ENCODE measurements at regions not wholly inside any gene's neighbourhood (a gene's known extent, or its start where the extent isn't known, plus 50 kb on each side); places are given as distances from the start of the nearest gene placed in this dataset.

GRCh38 chr13:54744747-54745146 is 1716.1 kb downstream of the OLFM4 start:
- Histone ChIP-seq H3K27me3 (replicated peaks; ENCODE audit: control insufficient read depth, insufficient read depth, low read length) (no peaks in the 10 kb centered on the region), H3K36me3 (ENCODE audit: control insufficient read depth, insufficient read depth, low read length) (no peaks in the 10 kb centered on the region), H3K4me3 (replicated peaks; ENCODE audit: low read depth, low read length) (no peak overlapping the region)
- no peak for DNase-seq (ENCODE audit: extremely low read depth, insufficient read length)
- TF ChIP-seq, protein P1, sequence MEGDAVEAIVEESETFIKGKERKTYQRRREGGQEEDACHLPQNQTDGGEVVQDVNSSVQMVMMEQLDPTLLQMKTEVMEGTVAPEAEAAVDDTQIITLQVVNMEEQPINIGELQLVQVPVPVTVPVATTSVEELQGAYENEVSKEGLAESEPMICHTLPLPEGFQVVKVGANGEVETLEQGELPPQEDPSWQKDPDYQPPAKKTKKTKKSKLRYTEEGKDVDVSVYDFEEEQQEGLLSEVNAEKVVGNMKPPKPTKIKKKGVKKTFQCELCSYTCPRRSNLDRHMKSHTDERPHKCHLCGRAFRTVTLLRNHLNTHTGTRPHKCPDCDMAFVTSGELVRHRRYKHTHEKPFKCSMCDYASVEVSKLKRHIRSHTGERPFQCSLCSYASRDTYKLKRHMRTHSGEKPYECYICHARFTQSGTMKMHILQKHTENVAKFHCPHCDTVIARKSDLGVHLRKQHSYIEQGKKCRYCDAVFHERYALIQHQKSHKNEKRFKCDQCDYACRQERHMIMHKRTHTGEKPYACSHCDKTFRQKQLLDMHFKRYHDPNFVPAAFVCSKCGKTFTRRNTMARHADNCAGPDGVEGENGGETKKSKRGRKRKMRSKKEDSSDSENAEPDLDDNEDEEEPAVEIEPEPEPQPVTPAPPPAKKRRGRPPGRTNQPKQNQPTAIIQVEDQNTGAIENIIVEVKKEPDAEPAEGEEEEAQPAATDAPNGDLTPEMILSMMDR (IDR thresholded peaks at IDR 0.05; ENCODE audit: insufficient read depth, low read length, poor library complexity, severe bottlenecking) = no peak

GRCh38 chr13:54750521-54750920 is 1721.9 kb downstream of the OLFM4 start:
- DNase-seq (ENCODE audit: extremely low read depth, insufficient read length) = no peak
- TF ChIP-seq, protein P1 (IDR thresholded peaks at IDR 0.05; ENCODE audit: insufficient read depth, low read length, poor library complexity, severe bottlenecking) = no peak
- no peaks in the 10 kb centered on the region for H3K36me3 ChIP-seq (ENCODE audit: control insufficient read depth, insufficient read depth, low read length)
- H3K27me3 ChIP-seq (replicated peaks; ENCODE audit: control insufficient read depth, insufficient read depth, low read length) = no peaks in the 10 kb centered on the region
- H3K4me3 ChIP-seq (replicated peaks; ENCODE audit: low read depth, low read length) = no peak overlapping the region

GRCh38 chr13:54758795-54759194 is 1730.2 kb downstream of the OLFM4 start:
- no peak for DNase-seq (ENCODE audit: extremely low read depth, insufficient read length)
- no peak overlapping the region for H3K4me3 ChIP-seq (replicated peaks; ENCODE audit: low read depth, low read length)
- H3K36me3 ChIP-seq (ENCODE audit: control insufficient read depth, insufficient read depth, low read length) = no peaks in the 10 kb centered on the region
- TF ChIP-seq, protein P1 (IDR thresholded peaks at IDR 0.05; ENCODE audit: insufficient read depth, low read length, poor library complexity, severe bottlenecking) = no peak
- H3K27me3 ChIP-seq (replicated peaks; ENCODE audit: control insufficient read depth, insufficient read depth, low read length) = no peaks in the 10 kb centered on the region

DNA sequence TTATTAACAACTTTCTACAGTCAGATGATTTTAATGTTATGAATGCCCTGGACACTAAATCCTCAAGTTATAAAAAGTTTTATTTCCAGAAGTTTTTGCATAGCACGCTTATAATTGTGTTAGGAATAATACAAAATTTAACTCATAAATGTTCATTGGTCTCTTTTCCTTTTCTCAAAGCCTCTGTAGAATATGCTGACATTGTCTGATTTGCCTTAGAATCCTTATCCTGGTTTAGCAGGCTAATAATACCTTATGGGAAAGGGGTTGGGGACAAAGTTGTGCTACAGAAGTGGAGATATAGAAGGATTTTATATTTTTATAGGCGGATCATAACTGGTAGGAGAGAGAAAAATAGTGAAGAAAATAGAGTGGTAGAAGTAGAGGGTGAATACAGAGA is 1739.6 kb downstream of the OLFM4 start:
- Histone ChIP-seq H3K36me3 (ENCODE audit: control insufficient read depth, insufficient read depth, low read length) (no peaks in the 10 kb centered on the region), H3K27me3 (replicated peaks; ENCODE audit: control insufficient read depth, insufficient read depth, low read length) (no peaks in the 10 kb centered on the region), H3K4me3 (replicated peaks; ENCODE audit: low read depth, low read length) (no peak overlapping the region)
- TF ChIP-seq, protein P1 (IDR thresholded peaks at IDR 0.05; ENCODE audit: insufficient read depth, low read length, poor library complexity, severe bottlenecking) = no peak
- DNase-seq (ENCODE audit: extremely low read depth, insufficient read length) = no peak

DNA sequence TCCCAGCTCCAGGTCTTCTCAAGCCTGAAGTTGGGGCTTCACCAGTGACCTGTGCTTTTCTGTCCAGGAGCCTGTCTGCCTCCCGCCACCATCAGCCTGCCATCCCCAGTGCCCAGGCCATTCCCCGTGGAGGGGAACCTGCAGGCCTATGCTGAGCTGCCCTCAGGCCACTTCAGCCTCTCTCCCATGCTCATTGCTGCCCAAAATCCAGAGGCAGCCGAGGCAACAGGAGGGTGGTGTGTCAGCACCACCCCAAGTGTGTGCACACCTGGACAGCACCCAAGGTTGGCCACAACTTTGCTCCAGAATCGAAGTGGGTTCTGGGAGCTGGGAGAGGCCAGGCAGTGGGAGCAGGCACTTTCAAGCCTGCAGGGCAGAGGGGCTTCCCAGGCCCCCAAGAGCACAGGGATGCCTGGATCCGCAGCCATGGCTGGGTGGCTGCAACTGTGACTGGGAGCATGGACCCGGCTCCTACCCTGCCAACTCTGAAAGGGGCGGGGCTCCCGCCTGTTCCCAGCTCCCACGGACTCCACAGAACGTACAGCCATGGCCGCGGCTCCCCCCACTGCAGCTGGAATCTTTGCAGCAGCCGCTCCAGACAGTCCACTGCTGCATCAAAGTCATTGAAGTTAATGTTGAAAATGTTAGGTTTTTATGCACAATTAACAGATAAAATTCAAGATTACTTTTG is 1747.0 kb downstream of the OLFM4 start:
- TF ChIP-seq, protein P1 (IDR thresholded peaks at IDR 0.05; ENCODE audit: insufficient read depth, low read length, poor library complexity, severe bottlenecking) = no peak
- Histone ChIP-seq H3K36me3 (ENCODE audit: control insufficient read depth, insufficient read depth, low read length) (no peaks in the 10 kb centered on the region), H3K27me3 (replicated peaks; ENCODE audit: control insufficient read depth, insufficient read depth, low read length) (no peaks in the 10 kb centered on the region), H3K4me3 (replicated peaks; ENCODE audit: low read depth, low read length) (no peak overlapping the region)
- no peak for DNase-seq (ENCODE audit: extremely low read depth, insufficient read length)

DNA sequence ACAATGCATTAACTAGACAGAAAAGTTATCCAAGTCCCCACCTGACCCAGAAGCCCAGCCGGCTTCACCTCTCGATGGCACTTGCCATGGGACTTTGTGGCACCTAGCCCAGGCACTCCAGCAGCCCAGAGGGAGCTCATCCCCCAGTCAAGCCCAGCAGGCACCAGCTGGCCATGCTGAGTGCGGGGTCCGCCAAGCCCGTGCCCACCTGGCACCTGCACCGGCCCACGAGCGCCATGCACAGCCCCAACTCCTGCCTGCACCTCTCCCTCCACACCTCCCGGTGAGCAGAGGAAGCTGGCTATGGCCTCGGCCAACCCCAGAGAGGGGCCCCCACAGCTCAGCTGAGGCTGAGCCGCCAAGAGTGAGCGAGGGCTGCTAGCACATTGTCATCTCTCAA is 1759.1 kb downstream of the OLFM4 start:
- TF ChIP-seq, protein P1 (IDR thresholded peaks at IDR 0.05; ENCODE audit: insufficient read depth, low read length, poor library complexity, severe bottlenecking) = no peak
- no peak for DNase-seq (ENCODE audit: extremely low read depth, insufficient read length)
- Histone ChIP-seq H3K27me3 (replicated peaks; ENCODE audit: control insufficient read depth, insufficient read depth, low read length) (no peaks in the 10 kb centered on the region), H3K4me3 (replicated peaks; ENCODE audit: low read depth, low read length) (no peak overlapping the region), H3K36me3 (ENCODE audit: control insufficient read depth, insufficient read depth, low read length) (no peaks in the 10 kb centered on the region)

Measured in GM06990 (cell line).